Esophagus squamous epithelium (tissue), 4 donors: ENCODE measurements at regions not wholly inside any gene's neighbourhood (a gene's known extent, or its start where the extent isn't known, plus 50 kb on each side); places are given as distances from the start of the nearest gene placed in this dataset.

ENCODE experiments used
- CTCF ChIP-seq, 6 experiments: fragments of 450-650 bp in 4 of 6; fragments of 200-600 bp in 2 of 6; sonication (generic) in 2 of 6; IDR thresholded peaks; one replicate each; pipeline ENCODE4 v1.5.1; 2016 to 2019; ENCODE audit warnings: antibody characterized with exemption in 6 of 6, mild to moderate bottlenecking in 4 of 6, moderate library complexity in 4 of 6
- POLR2A ChIP-seq, 4 donors: fragments of 450-650 bp; IDR thresholded peaks; one replicate each; pipeline ENCODE4 v1.6.1; 2017; ENCODE audit warnings: antibody characterized with exemption in 4 of 4, mild to moderate bottlenecking in 4 of 4, moderate library complexity in 3 of 4

- TF ChIP-seq CTCF (IDR thresholded peaks at IDR 0.05) (no peak), POLR2A (IDR thresholded peaks at IDR 0.05) (no peak)
Measured at GRCh38 chr15:87562203-87562602, 694.3 kb downstream of the NTRK3 start.
